ENCODE measurements at regions not wholly inside any gene's neighbourhood (a gene's known extent, or its start where the extent isn't known, plus 50 kb on each side); places are given as distances from the start of the nearest gene placed in this dataset.

DNA sequence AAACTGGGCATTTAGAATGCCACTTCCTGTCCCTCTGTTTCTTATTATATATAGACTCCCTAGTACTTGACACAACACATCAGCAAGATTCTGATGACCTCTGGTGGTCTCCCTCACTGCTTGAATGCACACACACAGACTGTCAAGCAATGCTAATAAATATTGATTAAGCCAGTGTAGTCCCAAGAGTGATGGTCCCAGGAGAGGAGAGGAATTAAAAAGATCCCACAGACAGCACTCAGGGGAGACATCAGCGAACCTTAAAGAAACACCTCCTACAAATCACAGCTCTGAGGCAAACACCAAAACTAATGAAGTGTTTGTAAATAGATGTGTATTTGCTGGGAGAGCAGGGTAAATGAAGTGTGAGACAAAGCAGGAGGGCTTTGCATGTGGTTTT, 1291.2 kb downstream of the XPNPEP1 start:
- CTCF ChIA-PET, result no interaction called here

GRCh38 chr10:108631332-108631731, 1292.0 kb downstream of the XPNPEP1 start:
- TF ChIP-seq, protein P1, sequence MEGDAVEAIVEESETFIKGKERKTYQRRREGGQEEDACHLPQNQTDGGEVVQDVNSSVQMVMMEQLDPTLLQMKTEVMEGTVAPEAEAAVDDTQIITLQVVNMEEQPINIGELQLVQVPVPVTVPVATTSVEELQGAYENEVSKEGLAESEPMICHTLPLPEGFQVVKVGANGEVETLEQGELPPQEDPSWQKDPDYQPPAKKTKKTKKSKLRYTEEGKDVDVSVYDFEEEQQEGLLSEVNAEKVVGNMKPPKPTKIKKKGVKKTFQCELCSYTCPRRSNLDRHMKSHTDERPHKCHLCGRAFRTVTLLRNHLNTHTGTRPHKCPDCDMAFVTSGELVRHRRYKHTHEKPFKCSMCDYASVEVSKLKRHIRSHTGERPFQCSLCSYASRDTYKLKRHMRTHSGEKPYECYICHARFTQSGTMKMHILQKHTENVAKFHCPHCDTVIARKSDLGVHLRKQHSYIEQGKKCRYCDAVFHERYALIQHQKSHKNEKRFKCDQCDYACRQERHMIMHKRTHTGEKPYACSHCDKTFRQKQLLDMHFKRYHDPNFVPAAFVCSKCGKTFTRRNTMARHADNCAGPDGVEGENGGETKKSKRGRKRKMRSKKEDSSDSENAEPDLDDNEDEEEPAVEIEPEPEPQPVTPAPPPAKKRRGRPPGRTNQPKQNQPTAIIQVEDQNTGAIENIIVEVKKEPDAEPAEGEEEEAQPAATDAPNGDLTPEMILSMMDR (IDR thresholded peaks at IDR 0.05; ENCODE audit: control extremely low read depth, extremely low read depth, low read depth, missing control alignments), result no peak
- DNase-seq (ENCODE audit: extremely low spot score), result no peak
- ChIA-PET CTCF (no interaction called here), POLR2A (no interaction called here)

More for the DNA sequence above, 1291.2 kb downstream of the XPNPEP1 start:
- POLR2A ChIA-PET, result no interaction called here
- TF ChIP-seq, protein P1 (IDR thresholded peaks at IDR 0.05; ENCODE audit: control extremely low read depth, extremely low read depth, low read depth, missing control alignments), result no peak
- DNase-seq (ENCODE audit: extremely low spot score), result no peak

- CTCF ChIA-PET, result no interaction called here
- DNase-seq (ENCODE audit: extremely low spot score), result no peak
- TF ChIP-seq, protein P1 (IDR thresholded peaks at IDR 0.05; ENCODE audit: control extremely low read depth, extremely low read depth, low read depth, missing control alignments), result no peak
- POLR2A ChIA-PET, result no interaction called here
Observed at GRCh38 chr10:108629834-108630233, 1293.5 kb downstream of the XPNPEP1 start.

DNA sequence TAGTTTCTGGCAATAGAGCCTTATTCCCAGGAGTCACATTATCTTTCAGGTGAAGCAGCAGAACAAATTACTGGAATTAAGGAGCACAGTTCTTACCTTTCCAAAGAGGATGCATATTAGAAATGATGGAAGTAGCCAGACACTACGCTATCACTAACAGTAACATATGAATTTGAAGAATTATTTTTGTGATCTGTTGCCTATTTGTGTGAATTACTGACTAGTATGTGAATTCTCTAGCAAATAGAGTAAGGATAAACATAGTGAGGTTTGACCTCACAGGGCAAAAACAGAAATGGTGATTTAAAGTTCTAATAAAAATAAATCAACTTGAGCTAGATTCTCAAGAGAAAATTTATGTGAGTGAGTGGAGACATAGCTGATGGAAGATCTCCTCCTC, 1299.3 kb downstream of the XPNPEP1 start:
- no peak for DNase-seq (ENCODE audit: extremely low spot score)
- TF ChIP-seq, protein P1 (IDR thresholded peaks at IDR 0.05; ENCODE audit: control extremely low read depth, extremely low read depth, low read depth, missing control alignments), result no peak
- CTCF ChIA-PET, result no interaction called here
- POLR2A ChIA-PET, result no interaction called here

GRCh38 chr10:108620821-108621534, 1302.3 kb downstream of the XPNPEP1 start:
- TF ChIP-seq, protein P1 (IDR thresholded peaks at IDR 0.05; ENCODE audit: control extremely low read depth, extremely low read depth, low read depth, missing control alignments), result no peak
- ChIA-PET CTCF (no interaction called here), POLR2A (no interaction called here)
- no peak for DNase-seq (ENCODE audit: extremely low spot score)

- TF ChIP-seq, protein P1 (IDR thresholded peaks at IDR 0.05; ENCODE audit: control extremely low read depth, extremely low read depth, low read depth, missing control alignments), result no peak
- no peak for DNase-seq (ENCODE audit: extremely low spot score)
- POLR2A ChIA-PET, result no interaction called here
- CTCF ChIA-PET, result no interaction called here
Observed at GRCh38 chr10:108616559-108617285, 1306.6 kb downstream of the XPNPEP1 start.

All from GM10248 (cell line).